MM.1S (cell line): ENCODE measurements at regions not wholly inside any gene's neighbourhood (a gene's known extent, or its start where the extent isn't known, plus 50 kb on each side); places are given as distances from the start of the nearest gene placed in this dataset.

Experiments used
- DNase-seq: peaks from one replicate; pipeline ENCODE4 v3.0.0-alpha.2; 2015
- H2AFZ ChIP-seq: fragments of 300-600 bp; sonication (generic); 2 replicates; pipeline ENCODE4 v1.6.0; 2016; ENCODE audit warnings: antibody characterized with exemption, low read length
- H3F3A ChIP-seq: fragments of 300-600 bp; sonication (generic); 2 replicates; pipeline ENCODE4 v1.6.1; 2016; ENCODE audit warnings: mild to moderate bottlenecking, antibody characterized with exemption, low read length, moderate library complexity, mixed read lengths; ENCODE audit not compliant: insufficient read depth
- H3K27ac ChIP-seq: fragments of 300-600 bp; sonication (generic); 2 replicates; pipeline ENCODE4 v1.5.1; 2016; ENCODE audit warnings: mild to moderate bottlenecking, low read length
- H3K27me3 ChIP-seq: fragments of 300-600 bp; sonication (generic); replicated peaks from 2 replicates; pipeline ENCODE4 v1.6.0; 2016; ENCODE audit warnings: low read length; ENCODE audit not compliant: insufficient read depth
- H3K36me3 ChIP-seq: fragments of 300-600 bp; sonication (generic); replicated peaks from 2 replicates; pipeline ENCODE4 v1.6.1; 2016; ENCODE audit warnings: mild to moderate bottlenecking, low read length, mixed read lengths; ENCODE audit not compliant: insufficient read depth
- H3K4me1 ChIP-seq: fragments of 300-600 bp; sonication (generic); 2 replicates; pipeline ENCODE4 v1.6.1; 2016; ENCODE audit warnings: low read length, mixed read lengths
- H3K4me2 ChIP-seq: fragments of 300-600 bp; sonication (generic); 2 replicates; pipeline ENCODE4 v1.6.0; 2016; ENCODE audit warnings: low read depth, low read length
- H3K4me3 ChIP-seq: fragments of 300-600 bp; sonication (generic); 2 replicates; pipeline ENCODE4 v1.5.1; 2016; ENCODE audit warnings: low read length, mixed read lengths
- H3K79me2 ChIP-seq: fragments of 300-600 bp; sonication (generic); 2 replicates; pipeline ENCODE4 v1.6.1; 2016; ENCODE audit warnings: mixed run types, low read length, mixed read lengths
- H3K9ac ChIP-seq: fragments of 300-600 bp; sonication (generic); 2 replicates; pipeline ENCODE4 v1.6.1; 2016; ENCODE audit warnings: low read length, mixed read lengths
- H3K9me2 ChIP-seq: fragments of 300-600 bp; sonication (generic); replicated peaks from 2 replicates; pipeline ENCODE4 v1.6.1; 2016; ENCODE audit warnings: mild to moderate bottlenecking, low read length, mixed read lengths; ENCODE audit not compliant: insufficient read depth
- H3K9me3 ChIP-seq: fragments of 300-600 bp; sonication (generic); replicated peaks from 2 replicates; pipeline ENCODE4 v1.6.1; 2016; ENCODE audit warnings: mild to moderate bottlenecking, low read length, mixed read lengths; ENCODE audit not compliant: insufficient read depth
- H4K20me1 ChIP-seq: fragments of 300-600 bp; sonication (generic); 2 replicates; pipeline ENCODE4 v1.6.1; 2016; ENCODE audit warnings: mild to moderate bottlenecking, low read length, moderate library complexity, mixed read lengths; ENCODE audit not compliant: insufficient read depth
- EZH2 ChIP-seq: fragments of 300-600 bp; sonication (generic); optimal IDR thresholded peaks from 2 replicates; pipeline ENCODE3; 2017; ENCODE audit warnings: low read depth, mild to moderate bottlenecking, antibody characterized with exemption, low read length, mixed read lengths
- EZH2phosphoT487 ChIP-seq: fragments of 300-600 bp; sonication (generic); IDR thresholded peaks from 2 replicates; pipeline ENCODE4 v1.6.1; 2018; ENCODE audit warnings: antibody characterized with exemption, low read length
- TF ChIP-seq, protein P1 (sequence below): fragments of 300-600 bp; sonication (generic); IDR thresholded peaks from 2 replicates; pipeline ENCODE4 v1.5.1; 2016; ENCODE audit warnings: antibody characterized with exemption, low read length, mixed read lengths

DNA sequence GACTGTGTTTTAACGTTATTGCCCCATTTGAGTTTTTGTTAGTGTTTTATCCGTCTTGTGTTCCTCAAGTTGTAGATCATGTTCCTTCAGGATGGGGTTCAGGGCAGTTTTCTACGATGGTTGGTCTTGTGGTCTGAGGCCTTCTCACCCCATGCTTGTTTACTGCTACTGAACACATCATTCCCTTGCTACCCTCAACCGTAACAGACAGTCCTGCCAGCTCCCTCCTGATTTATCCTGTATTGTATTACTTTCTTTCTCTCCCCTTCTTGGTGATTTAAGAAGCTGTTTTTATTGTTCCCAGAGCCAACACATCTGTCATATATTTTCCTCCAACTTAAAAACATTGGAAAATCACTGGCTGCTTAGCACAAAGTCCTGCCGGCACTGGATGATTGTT, 719.8 kb downstream of the INHBA start:
- TF ChIP-seq, protein P1, sequence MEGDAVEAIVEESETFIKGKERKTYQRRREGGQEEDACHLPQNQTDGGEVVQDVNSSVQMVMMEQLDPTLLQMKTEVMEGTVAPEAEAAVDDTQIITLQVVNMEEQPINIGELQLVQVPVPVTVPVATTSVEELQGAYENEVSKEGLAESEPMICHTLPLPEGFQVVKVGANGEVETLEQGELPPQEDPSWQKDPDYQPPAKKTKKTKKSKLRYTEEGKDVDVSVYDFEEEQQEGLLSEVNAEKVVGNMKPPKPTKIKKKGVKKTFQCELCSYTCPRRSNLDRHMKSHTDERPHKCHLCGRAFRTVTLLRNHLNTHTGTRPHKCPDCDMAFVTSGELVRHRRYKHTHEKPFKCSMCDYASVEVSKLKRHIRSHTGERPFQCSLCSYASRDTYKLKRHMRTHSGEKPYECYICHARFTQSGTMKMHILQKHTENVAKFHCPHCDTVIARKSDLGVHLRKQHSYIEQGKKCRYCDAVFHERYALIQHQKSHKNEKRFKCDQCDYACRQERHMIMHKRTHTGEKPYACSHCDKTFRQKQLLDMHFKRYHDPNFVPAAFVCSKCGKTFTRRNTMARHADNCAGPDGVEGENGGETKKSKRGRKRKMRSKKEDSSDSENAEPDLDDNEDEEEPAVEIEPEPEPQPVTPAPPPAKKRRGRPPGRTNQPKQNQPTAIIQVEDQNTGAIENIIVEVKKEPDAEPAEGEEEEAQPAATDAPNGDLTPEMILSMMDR = no peak
- TF ChIP-seq EZH2phosphoT487 (no peak), EZH2 (no peak)
- DNase-seq = no peak
- no peak overlapping the region for H3K9ac ChIP-seq
- H4K20me1 ChIP-seq = no peaks in the 10 kb centered on the region
- no peak overlapping the region for H3K4me2 ChIP-seq
- H3K4me3 ChIP-seq = no peak overlapping the region
- no peaks in the 10 kb centered on the region for H3K9me3 ChIP-seq
- no peak overlapping the region for H3K27ac ChIP-seq
- H3K36me3 ChIP-seq = no peaks in the 10 kb centered on the region
- no peaks in the 10 kb centered on the region for H3F3A ChIP-seq
- no peaks in the 10 kb centered on the region for H3K9me2 ChIP-seq
- H3K79me2 ChIP-seq = no peaks in the 10 kb centered on the region
- H3K4me1 ChIP-seq = no peaks in the 10 kb centered on the region
- H3K27me3 ChIP-seq = no peaks in the 10 kb centered on the region
- no peak overlapping the region for H2AFZ ChIP-seq

DNA sequence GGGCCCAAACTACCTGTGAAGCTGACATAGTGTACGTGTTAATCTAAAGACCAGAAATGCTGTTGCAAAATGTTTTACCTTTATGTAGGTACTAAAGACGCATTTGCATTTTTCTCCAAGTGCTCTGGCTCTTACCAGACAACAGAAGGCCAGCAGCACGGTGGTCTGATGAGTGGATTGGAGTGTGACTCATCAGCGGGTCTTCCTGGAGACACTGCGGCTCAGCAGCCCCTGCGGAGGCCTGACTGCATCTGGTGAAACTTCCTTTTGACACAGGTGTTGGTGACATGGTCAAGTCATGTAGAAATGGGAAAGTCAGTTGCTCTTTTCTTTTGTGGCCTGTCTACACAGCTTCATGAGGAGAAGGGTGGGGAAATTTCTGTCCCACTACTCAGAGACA, 723.6 kb downstream of the INHBA start:
- H3F3A ChIP-seq = no peaks in the 10 kb centered on the region
- DNase-seq = no peak
- no peak overlapping the region for H3K27ac ChIP-seq
- H3K4me3 ChIP-seq = no peak overlapping the region
- no peak overlapping the region for H2AFZ ChIP-seq
- no peaks in the 10 kb centered on the region for H3K36me3 ChIP-seq
- no peaks in the 10 kb centered on the region for H4K20me1 ChIP-seq
- H3K27me3 ChIP-seq = no peaks in the 10 kb centered on the region
- H3K9ac ChIP-seq = no peak overlapping the region
- H3K79me2 ChIP-seq = no peaks in the 10 kb centered on the region
- no peak for TF ChIP-seq EZH2
- H3K4me2 ChIP-seq = no peak overlapping the region
- no peaks in the 10 kb centered on the region for H3K9me2 ChIP-seq
- H3K9me3 ChIP-seq = no peaks in the 10 kb centered on the region
- H3K4me1 ChIP-seq = no peaks in the 10 kb centered on the region

DNA sequence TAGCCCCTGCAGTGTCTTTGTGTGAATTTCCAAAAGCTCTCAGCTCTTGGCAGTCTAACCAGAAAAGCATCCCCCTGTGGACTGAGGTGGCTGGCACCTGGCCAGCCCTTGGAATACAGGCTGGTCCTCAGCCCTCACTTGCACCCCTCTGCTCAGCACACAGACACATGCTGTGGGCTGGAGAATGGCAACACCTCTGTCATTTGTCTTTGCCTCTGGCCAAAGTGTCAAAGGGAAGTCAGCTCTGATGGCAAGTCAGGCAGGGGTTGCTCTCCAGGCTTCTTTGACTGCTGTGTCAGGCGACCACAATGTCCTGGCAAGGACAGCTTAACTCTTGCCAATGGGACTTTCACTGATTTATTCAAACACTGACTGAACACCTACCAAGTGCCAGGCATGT, 724.8 kb downstream of the INHBA start:
- no peaks in the 10 kb centered on the region for H3K4me1 ChIP-seq
- H3K36me3 ChIP-seq = no peaks in the 10 kb centered on the region
- no peak overlapping the region for H2AFZ ChIP-seq
- no peaks in the 10 kb centered on the region for H3K9me3 ChIP-seq
- no peak overlapping the region for H3K27ac ChIP-seq
- no peak overlapping the region for H3K4me3 ChIP-seq
- no peaks in the 10 kb centered on the region for H3K79me2 ChIP-seq
- no peaks in the 10 kb centered on the region for H3K27me3 ChIP-seq
- no peaks in the 10 kb centered on the region for H4K20me1 ChIP-seq
- DNase-seq = no peak
- no peak for TF ChIP-seq EZH2
- TF ChIP-seq, protein P1 = no peak
- TF ChIP-seq EZH2phosphoT487 = no peak
- no peak overlapping the region for H3K4me2 ChIP-seq
- H3K9ac ChIP-seq = no peak overlapping the region
- H3K9me2 ChIP-seq = no peaks in the 10 kb centered on the region
- H3F3A ChIP-seq = no peaks in the 10 kb centered on the region

DNA sequence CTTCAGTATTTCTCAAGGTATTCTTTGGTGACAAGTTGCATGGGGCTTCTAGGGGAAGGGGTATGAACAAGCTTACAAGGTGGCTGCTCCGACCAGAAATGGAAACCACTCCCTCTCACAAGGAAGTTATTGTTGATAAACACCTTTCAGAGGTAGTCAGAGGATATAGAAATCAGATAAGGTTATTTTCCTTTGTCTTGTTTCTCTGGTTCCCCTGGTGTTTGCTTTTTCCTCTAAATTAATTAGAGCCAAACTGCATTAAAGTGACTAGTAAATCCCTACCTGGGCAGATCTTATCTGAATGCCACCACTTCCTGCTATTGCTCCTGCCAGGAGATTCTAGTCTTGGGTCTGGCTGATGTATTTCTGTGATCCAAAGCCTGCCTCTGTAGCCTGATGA, 725.4 kb downstream of the INHBA start:
- H3F3A ChIP-seq = no peaks in the 10 kb centered on the region
- H4K20me1 ChIP-seq = no peaks in the 10 kb centered on the region
- TF ChIP-seq, protein P1 = no peak
- TF ChIP-seq EZH2 = no peak
- no peak for TF ChIP-seq EZH2phosphoT487
- no peaks in the 10 kb centered on the region for H3K4me1 ChIP-seq
- H3K4me3 ChIP-seq = no peak overlapping the region
- H3K27me3 ChIP-seq = no peaks in the 10 kb centered on the region
- no peak for DNase-seq
- H3K4me2 ChIP-seq = no peak overlapping the region
- H2AFZ ChIP-seq = no peak overlapping the region
- no peak overlapping the region for H3K9ac ChIP-seq
- H3K27ac ChIP-seq = no peak overlapping the region
- H3K9me3 ChIP-seq = no peaks in the 10 kb centered on the region
- no peaks in the 10 kb centered on the region for H3K36me3 ChIP-seq
- H3K9me2 ChIP-seq = no peaks in the 10 kb centered on the region
- no peaks in the 10 kb centered on the region for H3K79me2 ChIP-seq
